CD4-positive, alpha-beta T cell treated with Interleukin-17A for 1 hour (primary cell): ENCODE measurements at regions not wholly inside any gene's neighbourhood (a gene's known extent, or its start where the extent isn't known, plus 50 kb on each side); places are given as distances from the start of the nearest gene placed in this dataset.
"Not testable (repeated sequence)": the region's sequence is repeated elsewhere in the genome, so short reads cannot be mapped to it uniquely, and the experiment has no call there.

Experiments
- DNase-seq: peaks from one replicate; pipeline ENCODE4 v3.0.0-alpha.2; 2020

- no peak for DNase-seq
These were observed 1468.6 kb downstream of the CDH11 start for GRCh38 chr16:63653044-63653839.

- DNase-seq = no peak
These were observed 1469.8 kb downstream of the CDH11 start for GRCh38 chr16:63652091-63652490.

GRCh38 chr16:63650550-63650949 lies 1471.3 kb downstream of the CDH11 start:
- DNase-seq = no peak

- DNase-seq = not testable (repeated sequence)
These were observed 1488.0 kb downstream of the CDH11 start for GRCh38 chr16:63633706-63634445.

- DNase-seq = no peak
These were observed 1492.6 kb downstream of the CDH11 start for GRCh38 chr16:63629272-63629671.

GRCh38 chr16:63628812-63629211 lies 1493.1 kb downstream of the CDH11 start:
- DNase-seq = no peak

- DNase-seq = no peak
These were observed 1496.7 kb downstream of the CDH11 start for GRCh38 chr16:63625126-63625525.

GRCh38 chr16:63623551-63624039 lies 1498.3 kb downstream of the CDH11 start:
- no peak for DNase-seq

- no peak for DNase-seq
These were observed 1502.9 kb downstream of the CDH11 start for GRCh38 chr16:63618896-63619485.

GRCh38 chr16:63617990-63618763 lies 1503.7 kb downstream of the CDH11 start:
- DNase-seq = no peak

GRCh38 chr16:63617047-63617989 lies 1504.5 kb downstream of the CDH11 start:
- DNase-seq = no peak

- DNase-seq = no peak
These were observed 1507.4 kb downstream of the CDH11 start for GRCh38 chr16:63614429-63614828.

- DNase-seq = no peak
These were observed 1508.2 kb downstream of the CDH11 start for GRCh38 chr16:63613701-63614100.

- no peak for DNase-seq
These were observed 1509.2 kb downstream of the CDH11 start for GRCh38 chr16:63612462-63613227.

- DNase-seq = no peak
These were observed 1515.1 kb downstream of the CDH11 start for GRCh38 chr16:63606778-63607177.

GRCh38 chr16:63602206-63602927 lies 1519.5 kb downstream of the CDH11 start:
- no peak for DNase-seq

GRCh38 chr16:63596716-63597115 lies 1525.1 kb downstream of the CDH11 start:
- no peak for DNase-seq

- DNase-seq = no peak
These were observed 1529.0 kb downstream of the CDH11 start for GRCh38 chr16:63592852-63593251.

GRCh38 chr16:63581570-63581969 lies 1540.3 kb downstream of the CDH11 start:
- DNase-seq = no peak

- no peak for DNase-seq
These were observed 1542.6 kb upstream of the CDH8 start for GRCh38 chr16:63578791-63579190.
